OCI-LY3 (cell line): ENCODE measurements at regions not wholly inside any gene's neighbourhood (a gene's known extent, or its start where the extent isn't known, plus 50 kb on each side); places are given as distances from the start of the nearest gene placed in this dataset.

ENCODE experiments used
- CTCF ChIP-seq: fragments of 200-600, 300-600 bp; sonication (generic); IDR thresholded peaks from 2 replicates; pipeline ENCODE4 v1.5.1; 2014; ENCODE audit warnings: antibody characterized with exemption, low read length, low read depth
- EZH2phosphoT487 ChIP-seq: fragments of 200-600 bp; shearing (Covaris generic); IDR thresholded peaks from 2 replicates; pipeline ENCODE4 v1.6.1; 2018; ENCODE audit warnings: antibody characterized with exemption, mixed run types, low read depth

GRCh38 chr3:190180268-190180667 is 59.6 kb upstream of the P3H2 start:
- TF ChIP-seq CTCF = no peak
- TF ChIP-seq EZH2phosphoT487 = no peak
